Cerebellar cortex (tissue), 1 donor: ENCODE measurements at regions not wholly inside any gene's neighbourhood (a gene's known extent, or its start where the extent isn't known, plus 50 kb on each side); places are given as distances from the start of the nearest gene placed in this dataset.

Source experiments
- DNase-seq: peaks from one replicate; pipeline ENCODE4 v3.0.0-alpha.2; 2015; ENCODE audit warnings: low spot score

GRCh38 chr15:26477044-26477443 is 295.8 kb downstream of the GABRB3 start:
- DNase-seq: no peak

GRCh38 chr15:26475554-26475953 is 297.3 kb downstream of the GABRB3 start:
- DNase-seq: no peak

GRCh38 chr15:26472661-26473060 is 300.2 kb downstream of the GABRB3 start:
- DNase-seq: no peak

DNA sequence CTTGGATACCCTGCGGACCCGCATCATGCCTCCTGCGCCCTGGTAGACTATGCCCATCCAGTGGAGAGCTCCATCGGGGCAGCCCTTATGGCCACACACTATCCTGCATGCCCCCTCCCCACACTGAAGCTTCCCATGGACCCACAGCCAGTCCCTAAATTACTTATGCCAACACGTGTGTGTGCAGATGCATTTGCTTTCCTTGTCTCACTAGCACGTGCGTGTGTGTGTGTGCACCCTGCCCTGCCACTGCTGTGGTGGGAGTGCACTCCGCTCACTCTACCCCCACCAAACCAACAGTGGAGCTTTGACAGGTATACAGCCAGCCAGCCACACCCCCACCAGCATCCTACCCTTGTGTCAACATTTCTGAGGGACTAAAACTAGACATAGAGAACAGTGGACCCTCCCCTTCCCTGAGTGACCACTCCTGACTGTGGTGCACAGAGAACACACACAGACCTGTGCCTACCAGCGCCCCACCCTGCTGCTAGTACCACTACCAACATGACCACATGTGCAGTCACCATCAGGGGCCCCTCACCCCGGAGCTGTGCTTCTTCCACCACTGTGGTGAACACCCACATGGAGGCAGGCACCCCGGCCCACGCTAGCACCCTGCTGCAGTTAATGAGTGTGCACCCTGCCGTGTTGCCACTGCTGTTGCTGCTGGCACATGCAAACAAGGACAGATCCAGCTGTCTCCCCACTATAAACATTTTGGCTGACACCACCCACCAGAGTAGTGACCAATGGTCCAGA is 310.8 kb downstream of the GABRB3 start:
- DNase-seq: no peak

DNA sequence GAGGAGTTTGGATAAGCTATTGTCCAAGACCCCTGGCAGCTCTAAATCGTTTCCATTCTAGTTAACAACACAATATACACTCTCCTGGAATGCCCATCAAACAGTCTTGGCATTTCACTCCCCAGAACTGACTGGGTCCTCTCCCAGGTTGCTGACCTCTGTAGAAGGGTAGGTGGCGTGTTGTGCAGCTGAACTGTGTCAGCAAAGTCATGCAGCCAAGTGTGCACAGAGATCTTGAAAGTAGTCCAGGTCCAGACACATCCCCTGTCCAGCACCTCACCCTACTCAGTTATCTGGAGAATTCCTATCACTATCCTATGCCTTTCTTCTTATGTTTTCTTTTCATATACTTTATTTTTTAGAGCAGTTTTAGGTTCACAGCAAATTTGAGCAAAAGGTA is 312.7 kb downstream of the GABRB3 start:
- DNase-seq: no peak

- DNase-seq: no peak
These were observed 317.0 kb downstream of the GABRB3 start for GRCh38 chr15:26455828-26456227.

- no peak for DNase-seq
These were observed 319.0 kb downstream of the GABRB3 start for GRCh38 chr15:26453914-26454313.

DNA sequence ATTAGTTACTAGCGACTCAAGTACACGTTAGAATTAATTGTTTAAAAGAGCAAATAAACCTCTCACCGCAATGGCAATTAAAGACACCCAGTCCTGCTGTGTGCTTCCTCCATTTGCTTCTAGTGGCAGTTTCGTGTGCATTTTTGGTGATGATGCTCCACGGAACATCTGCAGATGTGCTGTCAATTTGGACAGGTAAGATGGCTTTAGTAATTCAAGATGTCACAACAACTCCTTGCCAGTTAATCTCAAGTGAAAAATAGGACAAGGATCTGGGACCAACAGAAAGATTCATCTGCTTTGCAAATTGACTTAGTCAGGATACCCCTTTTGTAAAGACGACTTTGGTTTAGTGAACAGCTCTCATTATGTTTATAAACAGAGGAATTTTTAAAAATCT is 320.9 kb downstream of the GABRB3 start:
- no peak for DNase-seq

DNA sequence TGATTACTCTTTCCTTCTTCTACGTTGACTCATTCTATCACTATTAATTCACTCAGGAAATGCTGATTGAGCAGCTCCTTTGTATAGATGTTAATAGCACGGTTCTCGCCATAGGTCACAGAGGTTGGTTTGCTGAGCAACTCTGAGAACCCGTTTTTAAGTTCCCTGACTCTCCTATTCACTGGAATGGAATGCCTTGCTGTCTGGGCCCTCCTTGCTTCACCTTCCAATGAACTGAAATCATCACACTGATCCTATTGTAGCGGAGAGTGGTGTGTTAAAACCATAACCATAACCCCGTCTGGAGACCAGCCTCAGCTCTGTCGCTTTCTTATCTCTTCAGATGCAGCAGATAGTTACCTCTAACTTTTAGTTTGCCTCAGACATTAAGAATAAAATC is 323.6 kb downstream of the GABRB3 start:
- DNase-seq: no peak

DNA sequence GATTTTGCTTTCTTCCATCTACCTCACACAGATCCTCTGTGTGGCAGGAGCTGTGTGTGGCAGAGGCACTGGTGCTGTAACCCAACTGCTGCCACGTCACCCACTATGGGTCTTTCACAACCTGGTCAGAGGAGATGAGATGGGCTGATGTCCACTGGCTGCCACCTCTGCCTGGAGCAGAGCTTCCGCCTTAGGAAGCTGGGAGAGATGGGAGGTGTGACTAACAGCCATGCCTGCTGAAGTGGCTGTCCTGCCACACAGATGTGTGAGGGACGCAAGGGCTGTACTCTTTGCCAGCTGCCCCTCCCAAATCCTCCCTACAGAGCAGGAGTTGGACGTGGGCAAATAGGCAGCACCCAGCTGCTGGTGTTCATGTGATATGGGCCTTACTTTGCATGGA is 329.5 kb downstream of the GABRB3 start:
- no peak for DNase-seq

DNA sequence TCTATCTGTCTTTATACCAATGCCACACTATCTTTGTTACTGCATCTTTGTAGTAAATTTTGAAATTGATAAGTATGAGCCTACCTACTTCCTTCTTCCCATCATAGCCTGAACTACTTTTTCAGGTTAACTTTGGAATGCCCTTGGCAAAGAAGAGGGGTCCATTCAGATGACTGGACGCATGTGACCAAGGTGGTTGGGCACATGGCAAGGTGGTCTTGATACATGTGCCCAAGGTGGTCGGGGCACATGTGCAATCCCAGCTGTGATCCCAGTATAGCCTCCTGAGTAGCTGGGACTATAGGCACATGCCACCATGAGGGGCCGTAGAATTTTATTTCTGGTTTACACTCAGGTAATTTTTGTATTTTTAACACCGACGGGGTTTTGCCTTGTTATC is 330.2 kb downstream of the GABRB3 start:
- DNase-seq: no peak

GRCh38 chr15:26439681-26440080 is 333.2 kb downstream of the GABRB3 start:
- DNase-seq: no peak

DNA sequence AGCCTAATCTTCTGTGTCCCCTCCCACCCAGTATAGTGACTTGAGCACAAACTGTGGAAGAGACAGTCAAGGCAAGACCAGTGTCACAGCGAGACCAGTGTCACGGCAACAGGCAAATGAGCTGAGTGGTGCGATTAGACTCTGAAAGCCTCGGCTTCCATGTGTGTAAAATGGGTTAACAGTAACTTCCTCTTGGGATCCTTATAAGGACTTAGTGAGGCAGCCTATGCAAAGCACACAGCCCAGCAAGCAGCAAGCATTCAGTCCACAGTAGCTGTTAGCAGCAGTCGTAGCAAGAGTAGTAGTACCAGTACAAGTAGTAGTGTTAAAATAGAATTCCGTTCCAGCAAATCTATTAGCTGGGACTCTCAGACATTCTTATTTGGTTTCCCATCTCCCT is 334.1 kb downstream of the GABRB3 start:
- no peak for DNase-seq

- DNase-seq: no peak
These were observed 334.6 kb downstream of the GABRB3 start for GRCh38 chr15:26438316-26438715.

- no peak for DNase-seq
These were observed 339.0 kb downstream of the GABRB3 start for GRCh38 chr15:26433818-26434217.

DNA sequence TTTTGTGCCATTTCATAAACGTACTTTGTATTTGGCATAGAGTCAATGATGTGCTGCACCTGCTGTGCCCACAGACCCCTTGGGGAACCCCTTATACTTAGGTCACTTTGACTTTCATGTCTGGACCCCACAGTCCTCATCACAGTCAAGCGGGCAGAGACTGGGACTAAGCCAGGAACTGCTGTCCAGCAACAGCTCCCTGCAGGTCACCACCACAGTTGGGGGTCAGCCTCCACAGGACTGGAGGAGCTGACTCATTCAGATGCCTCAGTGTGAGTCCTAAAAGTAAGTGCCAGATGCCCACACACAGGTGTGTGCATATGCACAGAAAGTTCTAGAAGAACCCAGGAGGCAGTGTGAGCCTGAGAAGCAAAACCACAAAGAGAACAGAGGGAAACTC is 339.8 kb downstream of the GABRB3 start:
- no peak for DNase-seq

DNA sequence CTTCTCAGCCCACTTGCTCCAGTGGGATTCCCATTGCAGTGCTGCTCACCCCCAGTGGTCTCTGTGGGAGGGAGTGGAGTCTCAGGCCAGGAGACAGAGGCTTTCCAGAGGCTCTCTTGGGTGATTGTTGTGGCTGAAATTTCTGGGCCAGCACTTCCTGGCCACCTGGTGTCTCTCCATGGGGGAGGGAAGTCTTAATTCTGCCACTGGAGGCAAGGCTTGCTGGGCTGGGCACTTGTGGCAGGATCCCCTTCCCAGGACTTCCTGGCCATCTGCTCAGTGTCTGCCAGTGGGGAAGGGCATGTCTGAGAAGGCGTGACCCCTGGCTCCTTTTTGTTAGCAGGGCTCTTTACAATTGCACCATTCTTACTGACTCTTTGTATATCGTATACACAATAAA is 351.8 kb downstream of the GABRB3 start:
- DNase-seq: no peak

DNA sequence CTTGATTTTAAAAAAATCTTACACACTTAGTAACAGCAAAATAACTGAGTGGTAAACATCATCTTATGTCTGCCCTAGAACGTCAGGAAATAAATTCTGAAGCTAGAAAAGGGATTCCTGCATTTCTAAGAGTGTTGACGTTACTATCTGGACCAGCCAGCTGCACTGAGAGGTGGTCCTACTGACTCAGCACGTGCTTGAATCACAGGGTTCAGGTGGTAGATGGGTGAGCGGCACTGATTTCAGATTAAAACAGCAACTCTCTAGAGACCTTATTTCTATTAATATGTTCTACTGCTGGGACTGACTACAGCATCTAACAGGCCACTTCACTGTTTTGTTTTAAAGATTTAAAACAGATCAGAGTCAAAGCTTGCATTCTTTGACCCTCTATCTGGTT is 377.2 kb downstream of the GABRB3 start:
- no peak for DNase-seq

DNA sequence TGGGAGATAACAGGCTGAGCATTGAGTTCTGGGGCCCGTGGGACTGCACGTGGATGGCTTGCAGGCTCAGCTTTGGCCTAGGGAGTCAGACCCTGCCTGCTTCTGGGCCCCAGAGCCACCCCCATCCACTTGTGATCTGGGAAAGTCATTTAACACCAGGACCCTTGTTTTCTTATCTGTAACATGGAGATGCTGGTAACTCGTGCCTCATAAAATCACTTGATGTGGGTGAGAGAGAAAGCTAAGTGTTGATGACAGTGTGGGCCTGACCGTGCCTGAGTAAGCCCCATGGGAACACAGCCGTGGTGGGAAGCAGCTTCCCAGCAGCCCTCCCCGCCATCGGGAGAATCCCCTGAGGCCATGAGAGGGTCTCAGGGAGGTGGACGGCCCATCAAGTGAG is 378.1 kb downstream of the GABRB3 start:
- DNase-seq: no peak

- DNase-seq: no peak
These were observed 379.9 kb downstream of the GABRB3 start for GRCh38 chr15:26392956-26393355.

GRCh38 chr15:26391567-26392194 is 381.2 kb downstream of the GABRB3 start:
- DNase-seq: no peak

DNA sequence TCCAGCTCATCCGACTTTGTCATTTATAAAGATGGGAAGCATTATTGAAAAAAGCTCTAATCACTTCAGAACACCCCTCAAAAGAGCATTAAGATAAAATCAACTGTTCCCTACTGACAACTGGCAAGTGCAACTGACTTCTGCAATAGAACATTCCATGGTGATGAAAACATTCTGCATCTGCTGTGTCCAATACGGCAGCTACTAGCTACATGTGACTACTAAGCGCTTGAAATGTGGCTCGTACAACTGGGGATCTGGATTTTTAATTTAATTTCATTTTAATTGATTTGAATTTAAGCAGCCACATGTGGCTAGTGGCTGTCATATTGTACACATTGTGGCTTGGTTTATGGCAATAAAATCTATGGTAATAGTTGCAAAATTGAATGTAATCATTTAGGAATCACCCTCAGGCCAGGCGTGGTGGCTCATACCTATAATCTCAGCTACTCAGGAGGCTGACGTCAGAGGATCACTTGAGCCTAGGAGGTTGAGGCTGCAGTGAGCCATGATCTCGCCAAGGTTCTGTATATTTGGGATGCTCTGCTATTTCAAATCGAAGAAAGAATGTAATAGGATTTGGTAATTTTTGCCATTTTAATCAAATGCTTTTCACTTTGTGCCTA is 390.3 kb downstream of the GABRB3 start:
- DNase-seq: no peak

- no peak for DNase-seq
These were observed 394.6 kb downstream of the GABRB3 start for GRCh38 chr15:26378304-26378703.

DNA sequence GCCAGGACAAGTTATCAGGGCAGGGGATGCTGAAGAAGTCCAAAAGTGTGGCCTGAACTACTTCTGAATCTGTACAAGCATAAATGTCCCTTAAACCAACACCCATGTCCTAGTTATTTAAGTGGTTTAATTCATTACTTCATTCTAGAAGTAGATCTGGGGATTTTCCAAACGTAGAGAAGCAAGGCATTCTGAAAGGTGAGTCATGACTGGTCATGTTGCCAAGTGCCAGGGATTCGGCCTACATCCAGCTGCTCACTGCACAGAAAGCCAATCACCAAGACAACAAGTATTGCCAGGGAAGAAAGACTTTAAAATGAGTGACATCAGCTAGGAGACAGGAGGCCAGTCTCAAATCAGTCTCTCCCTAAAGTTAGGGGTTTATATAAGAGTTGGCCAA is 396.6 kb downstream of the GABRB3 start:
- no peak for DNase-seq
